Hindlimb muscle (tissue), 1 donor: ENCODE measurements at regions not wholly inside any gene's neighbourhood (a gene's known extent, or its start where the extent isn't known, plus 50 kb on each side); places are given as distances from the start of the nearest gene placed in this dataset.
A peak's percentile ranks its signal among the peaks of the same experiment; 100 is the strongest.

ENCODE experiments used
- DNase-seq: peaks from one replicate; pipeline ENCODE4 v3.0.0-alpha.2; 2013

GRCh38 chr5:74143721-74144330 lies 496.7 kb downstream of the ENC1 start:
- no peak for DNase-seq

DNA sequence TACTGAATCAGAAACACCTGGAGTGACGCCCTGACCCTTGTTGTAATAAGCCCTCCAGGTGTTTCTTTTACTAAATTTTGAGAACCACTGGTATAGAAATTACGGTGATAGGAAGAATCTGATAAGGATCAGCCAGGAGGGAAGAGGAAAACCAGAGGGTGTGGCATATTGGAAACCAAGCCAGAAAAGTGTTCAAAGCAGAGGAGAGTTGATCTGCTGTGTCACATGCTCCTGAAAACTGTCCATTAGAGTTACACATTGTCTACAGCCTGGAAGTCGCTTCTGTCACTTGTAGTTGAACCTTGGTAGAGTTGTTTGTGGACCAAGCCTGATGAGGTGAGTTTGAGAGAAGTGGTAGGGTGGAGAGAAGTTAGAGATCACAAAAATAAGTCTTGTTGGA lies 497.4 kb downstream of the ENC1 start:
- DNase-seq, result no peak

DNA sequence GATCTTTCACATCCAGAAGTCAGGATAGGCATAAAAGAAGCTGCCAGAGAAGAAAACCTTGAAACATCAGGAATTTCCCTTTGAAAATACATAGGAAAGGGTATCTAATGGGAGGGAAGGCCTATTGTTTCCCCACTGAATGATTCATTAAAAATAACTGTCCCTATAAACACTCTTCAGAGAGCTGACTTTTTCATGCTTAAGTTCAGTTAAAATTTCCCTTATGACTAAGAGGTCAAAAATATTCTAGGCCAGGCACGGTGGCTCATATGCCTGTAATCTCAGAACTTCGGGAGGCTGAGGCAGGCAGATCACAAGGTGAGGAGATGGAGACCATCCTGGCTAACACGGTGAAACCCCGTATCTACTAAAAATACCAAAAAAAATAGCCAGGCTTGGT lies 499.5 kb downstream of the ENC1 start:
- DNase-seq, result no peak

DNA sequence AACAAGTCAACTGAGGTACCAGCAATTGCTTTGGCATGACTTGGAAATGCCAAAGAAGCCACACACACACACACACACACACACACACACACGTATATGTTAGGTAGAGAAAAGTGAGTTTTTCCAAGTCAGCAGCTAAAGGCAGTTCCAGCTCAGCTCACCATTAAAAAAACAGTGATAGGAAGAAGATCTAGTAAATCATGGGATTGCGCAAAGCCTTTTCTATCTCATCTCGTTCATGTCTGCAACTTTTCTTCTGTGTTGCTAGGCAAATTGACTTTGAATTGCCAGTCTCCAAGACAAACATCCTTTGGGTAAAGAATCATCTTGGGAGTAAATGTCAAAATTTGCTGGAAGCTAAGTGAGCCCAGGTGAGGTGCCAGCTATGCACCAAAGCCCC lies 500.1 kb downstream of the ENC1 start:
- DNase-seq, result no peak

GRCh38 chr5:74139589-74139988 lies 500.9 kb downstream of the ENC1 start:
- no peak for DNase-seq

GRCh38 chr5:74138721-74139120 lies 501.8 kb downstream of the ENC1 start:
- no peak for DNase-seq

- DNase-seq, result peak; percentile 48
Observed at GRCh38 chr5:74136276-74136825, 504.2 kb downstream of the ENC1 start.

- no peak for DNase-seq
Observed at GRCh38 chr5:74135033-74135432, 505.5 kb downstream of the ENC1 start.

GRCh38 chr5:74132485-74132884 lies 506.5 kb downstream of the ARHGEF28 start:
- no peak for DNase-seq

DNA sequence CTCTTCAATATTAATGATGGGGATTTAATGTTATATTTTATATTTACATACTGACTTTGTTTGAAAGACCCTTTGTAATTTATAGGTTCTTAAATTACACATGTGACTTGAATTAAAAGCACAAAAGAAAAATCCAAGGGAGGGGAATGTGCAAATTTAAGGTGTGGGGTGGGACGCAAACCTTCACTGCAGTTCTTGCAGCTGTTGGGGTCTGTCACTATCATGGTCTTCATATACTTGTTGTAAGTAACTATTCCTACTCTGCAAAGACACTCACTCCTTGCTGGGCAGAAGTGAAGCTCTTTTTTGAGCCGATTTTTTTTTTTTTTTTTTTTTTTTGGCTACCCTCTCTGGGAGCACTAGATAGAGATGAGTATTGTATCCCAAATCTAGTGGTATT lies 505.3 kb downstream of the ARHGEF28 start:
- no peak for DNase-seq

DNA sequence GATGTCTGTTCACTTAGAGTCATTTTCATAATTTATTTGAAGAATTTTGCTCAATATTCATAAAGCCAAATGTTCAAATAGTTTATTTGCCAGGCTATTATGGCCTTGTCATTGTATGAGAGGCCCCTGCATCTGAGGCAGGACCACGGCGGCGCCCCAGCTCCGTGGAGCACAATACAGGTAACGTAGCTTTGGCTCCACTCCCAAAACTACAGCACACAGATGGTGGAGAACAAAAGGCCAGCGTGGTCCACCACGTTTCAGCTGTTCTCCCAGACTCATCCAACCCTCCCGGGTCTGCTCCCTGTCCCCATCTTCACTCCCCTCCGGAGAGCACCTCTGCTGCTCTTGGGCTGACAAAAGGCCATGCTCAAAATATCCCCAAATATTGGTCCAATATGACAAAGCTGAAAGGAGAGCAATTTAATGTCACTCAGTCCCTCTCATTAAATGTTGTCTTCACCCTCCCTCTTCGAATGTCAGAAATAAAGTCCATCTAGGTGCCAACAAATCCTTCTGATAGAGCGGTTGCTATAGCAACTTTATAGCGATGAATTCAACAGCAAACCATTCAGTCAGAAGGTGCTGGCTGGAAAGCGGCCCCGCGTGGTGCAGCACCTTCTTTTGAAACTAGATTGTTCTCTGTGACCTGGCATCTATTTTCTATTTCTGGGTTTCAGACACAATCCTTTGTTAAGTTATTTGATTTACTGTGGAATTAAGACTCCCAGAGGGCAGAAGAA lies 504.3 kb downstream of the ARHGEF28 start:
- no peak for DNase-seq

DNA sequence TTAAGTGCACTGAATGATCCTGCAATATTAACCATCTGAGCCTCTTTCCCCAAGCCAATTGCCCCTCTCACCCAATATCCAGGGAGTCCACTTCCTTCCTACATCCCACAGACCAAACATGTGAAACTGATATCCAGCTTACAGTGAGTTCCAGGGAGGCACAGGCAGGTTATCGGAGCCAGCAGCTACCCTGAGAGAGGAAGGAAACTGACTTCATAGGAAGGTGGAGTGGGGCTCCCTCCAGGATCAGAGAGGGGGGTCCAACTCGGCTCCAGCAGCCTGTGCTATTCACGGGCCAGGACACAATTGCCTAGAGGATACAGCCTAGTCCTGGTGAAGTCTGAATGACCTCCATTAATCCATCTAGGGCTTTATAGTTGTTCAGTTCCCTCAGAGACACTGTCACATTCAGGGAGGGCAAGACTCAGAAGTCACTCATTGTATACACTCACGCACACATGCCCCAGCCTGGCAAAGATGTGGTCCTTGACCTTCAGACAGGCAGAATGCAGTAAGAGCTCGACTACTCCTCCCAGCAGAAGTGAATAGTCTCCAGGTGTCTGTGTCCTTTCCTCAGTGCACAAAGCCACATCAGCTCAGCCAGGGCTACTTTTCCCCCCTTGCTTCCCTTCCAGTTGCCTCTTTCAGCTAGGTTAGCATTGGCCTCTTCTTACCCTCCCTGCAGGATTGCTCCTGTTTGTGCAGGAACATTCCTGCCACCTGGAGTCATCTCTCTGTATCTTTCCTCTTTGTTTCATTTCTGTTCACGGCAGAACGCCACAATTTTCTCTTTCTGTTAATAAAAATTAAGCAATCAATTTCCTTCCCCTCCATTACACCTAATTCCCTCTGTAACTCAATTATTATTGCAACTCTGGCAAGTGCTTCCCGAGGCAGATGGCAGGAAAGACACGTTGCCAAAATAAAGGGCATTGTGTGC lies 501.7 kb downstream of the ARHGEF28 start:
- DNase-seq, result no peak

GRCh38 chr5:74126294-74126693 lies 500.3 kb downstream of the ARHGEF28 start:
- DNase-seq, result no peak

GRCh38 chr5:74124826-74125225 lies 498.8 kb downstream of the ARHGEF28 start:
- DNase-seq, result no peak

- DNase-seq, result no peak
Observed at GRCh38 chr5:74123929-74124328, 497.9 kb downstream of the ARHGEF28 start.

DNA sequence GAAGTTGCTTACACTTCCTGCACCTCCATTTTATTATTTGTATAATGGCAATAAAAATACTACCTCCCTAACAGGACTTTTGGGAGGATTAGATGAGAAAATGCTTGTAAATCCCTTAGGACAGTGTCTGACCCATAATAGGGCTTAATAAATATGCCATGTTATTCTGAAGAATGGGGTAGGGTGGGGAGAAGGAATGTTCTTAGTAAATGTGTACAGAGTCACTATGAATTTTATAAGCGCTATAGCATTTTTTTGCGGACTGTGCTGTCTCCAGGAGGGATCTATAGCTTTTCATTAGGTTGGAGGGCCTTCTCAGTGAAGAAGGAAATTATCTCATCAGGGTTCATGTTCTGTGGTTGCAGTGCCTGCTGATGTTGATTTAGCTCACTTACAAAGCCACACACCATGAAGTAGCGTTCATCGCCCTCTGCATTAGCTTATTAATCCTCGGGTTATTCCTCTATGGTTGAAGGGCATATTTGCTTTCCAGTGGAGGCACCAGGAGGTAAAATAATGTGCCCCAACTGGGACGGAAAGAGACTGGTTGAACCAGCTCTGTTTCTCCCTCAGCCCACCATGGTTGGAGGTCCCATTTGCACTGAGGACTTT lies 497.1 kb downstream of the ARHGEF28 start:
- no peak for DNase-seq

DNA sequence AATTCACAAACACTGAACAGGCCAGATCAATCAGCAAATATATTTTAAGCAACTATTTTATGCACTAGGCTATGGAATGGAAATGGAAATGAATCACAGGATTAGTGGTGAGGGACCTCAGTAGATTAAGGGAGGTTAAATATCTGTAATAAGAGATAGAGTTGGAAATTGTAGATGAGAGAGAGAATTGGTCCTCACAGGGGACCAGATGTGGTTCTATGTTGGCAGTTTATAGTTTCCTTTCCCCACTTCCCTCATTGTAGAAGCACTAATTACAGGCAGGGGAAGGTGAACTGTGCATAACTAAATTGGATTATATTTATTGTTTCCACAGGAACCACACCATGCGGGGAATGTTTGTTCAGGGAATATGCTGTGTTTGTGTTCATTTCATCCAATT lies 496.2 kb downstream of the ARHGEF28 start:
- DNase-seq, result no peak

DNA sequence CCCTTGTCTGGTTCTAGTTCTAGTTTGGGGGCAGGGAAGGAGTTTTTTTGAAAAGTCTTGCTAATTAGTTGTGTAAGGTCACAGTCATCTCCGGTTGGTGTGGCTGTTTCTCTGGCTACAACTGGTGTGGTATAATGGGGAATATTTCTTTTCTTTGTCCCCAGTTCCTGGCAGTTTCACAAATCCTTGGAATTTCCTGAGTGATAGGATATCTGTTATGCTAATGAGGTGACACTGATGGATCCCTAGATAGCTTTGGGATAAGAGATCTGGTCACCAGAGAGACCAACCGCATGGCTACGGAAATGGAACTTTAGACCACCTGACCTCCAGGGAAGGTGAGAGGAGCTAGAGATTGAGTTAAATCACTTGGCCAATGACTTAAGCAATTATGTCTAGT lies 494.6 kb downstream of the ARHGEF28 start:
- no peak for DNase-seq

DNA sequence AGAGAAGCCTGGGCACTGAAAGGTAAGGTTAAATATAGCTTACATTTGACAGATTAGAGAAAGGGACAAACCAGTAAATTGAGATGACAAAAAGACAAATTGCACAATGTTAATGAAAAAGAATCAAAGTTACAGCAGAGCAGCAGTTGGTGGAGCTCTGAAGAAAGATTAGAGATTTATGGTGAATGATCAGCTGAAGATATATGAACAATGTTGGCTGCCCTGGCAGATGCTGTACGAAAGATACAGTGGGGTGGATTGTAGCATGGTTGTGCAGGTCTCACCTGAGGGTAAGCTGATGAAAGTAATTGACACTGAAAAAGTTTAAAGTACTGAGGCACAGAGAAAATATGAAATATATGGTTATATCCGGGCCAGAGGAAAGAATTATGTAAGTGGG lies 492.1 kb downstream of the ARHGEF28 start:
- DNase-seq, result no peak

GRCh38 chr5:74116984-74117383 lies 491.0 kb downstream of the ARHGEF28 start:
- no peak for DNase-seq

GRCh38 chr5:74116266-74116665 lies 490.3 kb downstream of the ARHGEF28 start:
- DNase-seq, result no peak

DNA sequence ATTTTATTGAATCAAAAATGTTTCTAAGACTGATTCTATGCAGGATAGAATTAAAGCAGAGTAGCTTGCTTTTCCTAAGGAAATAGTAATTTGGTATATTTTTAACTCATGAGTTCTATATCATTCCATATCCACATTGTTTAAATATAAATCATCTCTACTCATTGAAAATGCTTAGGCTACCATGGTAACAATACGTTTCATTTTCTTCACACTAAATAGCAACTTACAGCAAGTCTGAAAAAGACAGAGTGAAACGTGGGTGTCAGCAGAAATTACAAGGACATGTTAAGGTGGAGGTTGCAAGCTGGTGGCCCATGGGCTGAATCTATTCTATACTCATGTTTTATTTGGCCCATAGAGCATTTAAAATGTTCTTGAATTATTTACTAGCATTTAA lies 487.9 kb downstream of the ARHGEF28 start:
- DNase-seq, result no peak

GRCh38 chr5:74113196-74113540 lies 487.2 kb downstream of the ARHGEF28 start:
- DNase-seq, result no peak
